ENCODE measurements at regions not wholly inside any gene's neighbourhood (a gene's known extent, or its start where the extent isn't known, plus 50 kb on each side); places are given as distances from the start of the nearest gene placed in this dataset.

GRCh38 chr5:120084543-120084870, 379.6 kb upstream of the PRR16 start:
- TF ChIP-seq CTCF (IDR thresholded peaks at IDR 0.05; ENCODE audit: low read depth, low read length, poor library complexity, severe bottlenecking) (no peak), EZH2phosphoT487 (IDR thresholded peaks at IDR 0.05; ENCODE audit: borderline replicate concordance, low read length) (no peak)

Measured in DOHH2 (cell line).